AG08396 (cell line): ENCODE measurements at regions not wholly inside any gene's neighbourhood (a gene's known extent, or its start where the extent isn't known, plus 50 kb on each side); places are given as distances from the start of the nearest gene placed in this dataset.

Experiments
- DNase-seq: peaks from one replicate; pipeline ENCODE4 v3.0.0; 2012; ENCODE audit warnings: low spot score, mixed read lengths

GRCh38 chr2:200013906-200014305 lies 58.5 kb downstream of the MAIP1 start:
- no peak for DNase-seq

DNA sequence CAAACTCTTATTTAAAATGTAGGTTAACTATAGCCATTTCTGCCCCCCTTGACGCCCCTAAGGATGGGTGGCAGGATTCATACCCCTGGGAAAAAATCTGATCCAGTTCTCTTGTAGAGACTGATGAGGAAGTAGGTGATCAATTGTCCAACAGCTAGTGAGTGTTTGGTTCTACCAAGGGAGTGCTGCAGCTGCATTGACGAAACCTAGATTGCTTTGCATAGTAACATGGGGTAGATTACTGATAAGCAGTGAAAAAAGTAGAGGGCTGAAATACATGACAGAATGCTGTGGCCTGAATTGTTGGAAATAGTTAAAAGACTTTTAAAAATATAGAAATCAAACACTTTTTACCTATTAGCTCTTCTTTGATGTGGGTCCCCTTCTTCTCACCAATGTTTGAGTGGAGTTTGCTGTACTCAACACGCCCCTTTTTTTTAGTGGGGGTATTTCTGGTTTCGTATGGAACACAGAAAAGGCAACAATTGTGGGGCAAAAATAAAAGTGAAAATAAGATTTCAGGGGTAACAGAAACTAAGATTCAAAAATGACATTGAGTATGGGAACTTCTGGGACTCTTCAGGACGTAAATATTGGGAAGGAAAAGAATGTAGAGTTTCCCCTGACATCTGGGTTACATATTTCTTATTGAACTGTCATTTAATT lies 66.2 kb downstream of the MAIP1 start:
- DNase-seq, result no peak

DNA sequence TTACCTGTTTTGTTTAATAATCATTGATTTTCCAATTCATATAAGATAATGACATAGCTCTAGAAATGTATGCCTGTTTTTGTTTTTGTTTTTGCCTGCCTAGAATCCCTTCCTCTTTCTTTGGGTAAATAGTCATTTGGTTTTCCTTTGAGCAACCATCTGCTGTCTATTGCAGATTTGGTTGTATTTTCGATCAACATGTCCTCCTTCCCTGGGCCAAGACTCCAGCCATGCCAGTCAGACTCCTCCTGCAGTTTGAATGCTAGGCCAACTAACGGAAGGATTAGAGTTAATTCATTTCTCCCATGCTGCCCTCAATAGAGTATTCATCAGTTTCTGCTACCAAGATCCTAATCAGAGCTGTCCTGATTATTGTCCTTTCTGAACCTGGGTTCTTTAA lies 67.1 kb downstream of the MAIP1 start:
- DNase-seq, result no peak

DNA sequence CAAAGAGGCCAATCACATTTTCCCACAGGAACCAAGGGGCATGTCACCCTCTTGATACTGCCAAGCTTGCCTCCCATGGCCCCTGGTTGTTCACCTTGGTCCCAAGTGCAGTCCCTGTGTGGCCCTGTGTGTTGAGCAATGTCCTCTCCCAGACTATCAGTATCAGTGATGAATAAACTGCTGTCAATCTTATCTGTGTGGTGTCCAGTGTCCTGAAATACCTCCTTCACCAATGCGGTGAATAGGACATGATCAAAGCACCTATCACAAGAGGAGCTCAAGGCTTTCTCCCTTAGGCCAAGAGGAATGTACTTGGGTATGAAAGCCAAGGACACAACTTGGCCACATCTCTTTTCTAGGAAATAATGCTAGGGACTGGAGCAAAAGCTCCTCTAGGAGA lies 68.2 kb downstream of the MAIP1 start:
- no peak for DNase-seq

DNA sequence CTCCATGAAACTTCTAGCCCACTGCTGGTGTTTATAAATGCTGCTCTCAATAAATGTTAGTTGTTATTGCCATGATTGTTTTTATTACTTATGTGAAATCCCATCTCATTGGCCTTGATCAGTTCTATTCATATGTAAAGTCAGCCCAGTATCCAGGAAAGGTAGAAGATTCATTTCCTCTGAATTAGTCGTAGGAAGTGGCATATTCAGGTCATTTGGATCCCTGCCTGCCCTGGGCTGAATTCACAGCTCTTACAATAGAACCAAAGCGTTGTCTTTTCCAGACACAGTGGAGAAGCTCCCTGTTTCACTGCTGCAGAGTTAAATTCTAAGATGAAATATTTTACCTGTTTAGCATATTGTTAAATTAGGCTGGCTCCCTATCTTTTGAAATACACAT lies 70.3 kb downstream of the MAIP1 start:
- no peak for DNase-seq

DNA sequence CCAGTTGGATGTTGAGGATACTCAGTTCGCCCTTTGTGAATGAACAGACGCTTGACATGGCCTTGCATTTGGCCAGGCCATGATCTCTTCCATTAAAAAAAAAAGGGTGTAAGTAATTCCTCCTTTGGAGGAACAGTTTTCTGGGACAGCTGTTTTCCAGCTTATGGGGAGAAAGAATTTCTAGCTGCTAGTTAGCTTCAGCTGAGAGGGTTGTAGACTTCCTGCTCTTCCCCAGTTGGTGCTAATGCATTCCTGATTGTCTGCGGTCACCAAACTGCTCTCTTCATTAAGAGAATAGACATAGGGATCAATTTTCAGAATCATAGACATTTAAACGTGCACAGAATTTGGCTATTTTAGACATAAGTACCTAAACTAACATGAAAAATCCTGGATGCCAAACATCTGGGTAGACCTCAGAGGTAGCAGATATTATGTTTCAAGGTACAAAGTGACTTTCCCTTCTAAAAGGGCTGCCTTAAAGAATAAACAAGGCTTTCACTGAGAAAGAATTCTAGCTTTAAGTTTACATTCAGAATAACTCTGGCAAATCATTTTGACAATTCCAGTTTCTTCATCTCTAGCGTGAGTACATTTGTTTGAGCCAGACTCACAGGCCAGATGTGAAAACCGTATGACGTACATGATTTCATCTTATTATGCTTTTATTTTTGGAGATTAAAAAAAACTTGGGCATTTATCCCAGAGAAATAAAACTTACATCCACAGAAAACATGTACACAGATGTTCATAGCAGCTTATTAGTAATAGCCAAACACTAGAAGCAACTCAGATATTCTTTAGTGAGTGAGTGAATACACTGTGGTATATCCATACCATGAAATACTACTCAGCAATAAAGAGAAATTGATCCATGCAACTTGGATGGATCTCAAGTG lies 71.2 kb downstream of the MAIP1 start:
- no peak for DNase-seq

DNA sequence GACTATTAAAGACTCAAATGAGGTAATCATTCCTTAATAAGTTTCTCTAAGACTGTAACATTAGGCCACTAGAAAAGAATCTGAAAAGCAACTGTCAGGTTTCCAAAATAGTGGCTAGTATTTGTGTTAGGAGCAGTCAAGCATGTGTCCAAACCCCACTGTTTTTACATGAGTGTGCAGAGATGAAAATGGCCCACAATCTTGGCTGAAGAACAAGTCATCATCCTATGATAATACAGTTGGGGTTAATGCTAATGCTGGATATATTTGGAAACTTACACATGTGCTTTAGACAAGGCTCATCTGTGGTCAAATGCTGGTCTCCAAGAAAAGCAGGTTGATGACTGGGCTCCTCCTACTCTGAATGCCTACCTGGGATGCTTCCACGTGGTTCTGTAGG lies 73.6 kb downstream of the MAIP1 start:
- no peak for DNase-seq

- no peak for DNase-seq
These were observed 77.5 kb downstream of the MAIP1 start for GRCh38 chr2:200032895-200033294.

DNA sequence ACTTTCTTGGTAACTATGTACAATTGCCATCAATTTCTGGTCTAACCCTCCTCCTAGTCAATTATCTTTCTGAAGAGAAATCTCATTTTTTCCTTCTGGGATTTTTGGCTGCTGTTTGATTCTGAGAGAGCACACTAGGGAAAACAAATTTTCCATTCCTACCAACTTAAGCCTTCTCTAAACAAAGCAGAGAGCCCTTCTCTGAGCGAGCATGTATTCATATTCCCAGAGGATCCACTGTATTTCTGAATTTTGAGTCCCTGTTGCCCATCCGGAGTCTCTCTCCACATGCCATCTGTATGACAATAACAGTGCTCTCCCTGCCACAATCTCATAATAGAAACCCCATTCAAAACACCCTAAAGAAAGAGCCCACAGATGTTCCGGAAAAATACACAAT lies 78.5 kb downstream of the MAIP1 start:
- DNase-seq, result no peak

- DNase-seq, result no peak
These were observed 79.4 kb downstream of the MAIP1 start for GRCh38 chr2:200034816-200035215.

DNA sequence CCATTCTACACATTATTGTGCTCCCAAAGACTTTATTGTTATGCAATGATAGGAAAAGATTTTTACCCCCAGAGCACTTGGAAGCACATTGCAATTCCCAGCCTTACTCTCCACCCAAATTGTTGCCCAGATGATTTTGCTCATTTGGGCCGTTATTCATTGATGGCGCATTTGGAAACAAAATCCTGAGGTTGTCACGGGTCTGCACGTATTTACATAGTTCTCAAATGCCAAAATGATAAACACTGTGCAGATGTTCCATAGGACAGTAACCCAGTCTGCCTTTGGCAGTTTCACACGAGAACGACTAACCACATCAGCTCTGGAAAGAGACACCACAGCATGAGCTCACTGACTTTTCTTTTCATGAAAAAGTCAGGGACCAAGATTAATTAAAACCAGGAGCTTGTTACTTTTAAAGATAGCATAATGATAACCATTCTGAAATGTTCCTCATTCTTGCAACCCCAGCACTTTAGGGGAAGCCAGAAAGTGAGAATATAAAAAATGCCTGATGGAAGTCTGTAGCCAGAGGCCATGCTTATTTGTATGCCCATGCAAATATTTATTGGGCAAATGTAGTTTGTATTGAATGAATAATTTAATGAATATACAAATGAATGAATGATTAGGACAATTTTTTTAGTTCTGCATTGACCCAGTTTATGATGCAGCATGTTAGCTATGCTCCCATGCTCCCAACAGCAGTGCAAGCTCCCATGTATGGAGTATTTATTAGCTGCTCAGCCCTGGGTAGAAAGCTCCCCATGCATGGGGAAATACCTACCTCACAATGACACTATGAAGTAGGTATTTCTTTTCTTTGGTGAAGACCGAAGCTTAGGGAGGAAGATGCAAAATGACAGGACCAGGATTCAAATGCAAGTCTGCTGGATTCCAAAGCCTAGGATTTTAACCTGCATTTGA lies 84.6 kb downstream of the MAIP1 start:
- peak; percentile 57 for DNase-seq

DNA sequence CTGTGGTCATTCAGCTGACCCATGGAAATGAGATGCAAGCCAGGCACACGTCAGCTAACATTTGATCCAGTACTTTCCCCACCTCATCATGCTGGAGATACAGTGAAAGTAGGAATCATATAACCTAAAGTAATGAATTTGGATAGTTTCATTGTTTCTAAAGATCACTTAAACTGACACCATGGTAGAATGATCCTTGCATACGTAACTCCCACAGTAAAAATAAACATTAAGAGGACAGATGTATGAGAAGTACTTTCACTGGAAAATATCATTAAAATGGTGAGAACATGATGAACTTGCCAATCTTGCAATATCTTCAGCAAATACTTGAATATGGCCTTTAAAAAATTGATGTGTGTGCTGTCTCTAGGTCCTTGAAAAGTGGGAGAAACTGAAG lies 85.4 kb downstream of the MAIP1 start:
- DNase-seq, result no peak

DNA sequence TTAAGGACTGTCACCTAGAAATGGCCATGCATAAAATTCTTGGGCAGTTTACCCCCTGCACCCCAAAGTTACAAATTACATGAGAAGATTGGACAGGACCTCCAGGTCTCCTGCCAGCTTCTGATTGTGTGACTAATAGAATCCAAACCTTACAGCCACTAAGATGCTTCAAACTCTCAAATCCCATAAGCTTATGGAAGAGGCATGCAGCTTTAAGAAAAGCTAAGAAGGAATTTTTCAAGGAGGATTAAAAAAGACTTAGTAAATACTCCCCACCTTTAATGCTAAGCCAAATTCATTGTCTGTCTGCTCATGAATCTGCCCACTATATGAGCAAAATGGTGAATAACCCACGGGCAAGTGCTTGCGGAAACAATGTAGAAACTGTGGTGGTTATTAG lies 86.3 kb downstream of the MAIP1 start:
- DNase-seq, result no peak

- DNase-seq, result peak; percentile 24
These were observed 86.8 kb downstream of the MAIP1 start for GRCh38 chr2:200042102-200042735.

DNA sequence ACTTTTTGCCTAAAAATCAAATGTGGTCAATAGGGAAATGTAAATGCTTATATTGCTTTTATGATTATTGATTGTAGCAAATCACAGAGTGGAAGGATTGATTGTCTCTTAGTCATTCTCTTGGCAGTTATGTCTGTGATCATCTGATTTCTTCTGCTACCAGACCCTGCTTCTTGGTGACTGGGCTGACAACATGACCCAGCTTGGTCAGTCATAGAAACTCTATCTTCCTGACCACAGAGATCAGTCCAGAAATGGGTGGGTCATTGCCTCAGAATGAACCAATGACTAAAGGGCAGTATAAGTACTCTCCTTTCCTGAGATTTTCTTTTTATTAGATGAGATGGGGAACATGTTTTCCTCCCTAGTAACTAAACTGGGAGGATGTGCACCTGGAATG lies 87.6 kb downstream of the MAIP1 start:
- DNase-seq, result peak; percentile 54

- no peak for DNase-seq
These were observed 89.1 kb downstream of the MAIP1 start for GRCh38 chr2:200044453-200044852.

GRCh38 chr2:200048421-200048820 lies 93.0 kb downstream of the MAIP1 start:
- no peak for DNase-seq

GRCh38 chr2:200049086-200049485 lies 93.7 kb downstream of the MAIP1 start:
- DNase-seq, result no peak

DNA sequence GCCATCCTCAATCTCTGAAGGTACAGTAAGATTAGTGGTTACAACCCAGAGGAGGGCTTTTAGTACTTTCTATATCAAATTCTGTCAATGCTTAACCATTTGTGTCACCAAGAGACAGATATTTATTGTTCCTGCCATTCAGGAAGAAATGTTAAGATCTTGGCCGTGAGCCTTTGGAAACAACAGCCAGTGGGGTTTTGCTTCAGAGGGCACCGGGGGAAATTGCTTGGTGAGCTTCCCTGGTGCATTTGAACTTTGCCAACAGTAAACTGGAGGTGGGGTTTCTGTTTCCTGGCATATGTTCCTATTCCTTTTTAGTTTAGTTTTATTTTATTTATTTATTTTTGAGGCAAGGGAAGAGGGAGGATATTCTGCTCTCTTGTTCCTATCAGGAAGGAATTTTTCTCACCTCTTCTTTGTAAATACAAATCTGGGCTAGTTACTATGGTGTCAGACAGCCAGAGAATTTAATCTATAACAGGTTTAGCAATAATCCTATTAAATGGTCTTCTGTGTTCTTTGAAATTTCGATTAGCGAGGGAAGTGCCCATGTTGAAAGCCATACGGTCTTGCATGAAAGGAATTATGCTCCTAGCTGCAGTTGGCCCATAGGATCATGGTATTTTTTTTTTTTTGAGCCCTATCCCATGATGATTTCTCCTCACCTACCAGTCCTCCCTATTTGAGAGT lies 95.7 kb downstream of the MAIP1 start:
- DNase-seq, result no peak

GRCh38 chr2:200051611-200051945 lies 96.2 kb downstream of the MAIP1 start:
- no peak for DNase-seq

DNA sequence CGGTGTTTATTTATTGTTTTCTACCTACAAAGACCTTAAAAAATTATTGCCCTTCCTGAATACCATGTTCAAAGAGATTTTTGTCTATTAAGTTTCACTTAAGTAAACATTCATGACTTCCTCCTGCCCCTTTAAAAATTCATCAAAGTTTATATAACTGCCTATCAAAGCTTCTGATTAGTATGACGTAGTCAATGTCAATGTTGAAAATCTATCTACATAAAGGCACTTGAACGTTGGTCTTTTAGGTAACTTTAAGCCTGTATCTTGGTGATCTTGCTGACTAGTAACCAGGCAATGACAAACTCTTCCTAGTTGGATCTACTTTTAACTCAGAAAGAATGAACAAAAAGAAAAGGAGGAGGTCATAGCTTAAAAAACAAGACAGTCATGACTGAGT lies 97.2 kb downstream of the MAIP1 start:
- DNase-seq, result no peak
